Activated CD8-positive, alpha-beta T cell treated with anti-CD3 and anti-CD28 coated beads for 36 hours (primary cell): ENCODE measurements at regions not wholly inside any gene's neighbourhood (a gene's known extent, or its start where the extent isn't known, plus 50 kb on each side); places are given as distances from the start of the nearest gene placed in this dataset.

Experiments used
- ATAC-seq: fragments of 200-7000 bp; cut with Tn5 transposase; one replicate; pipeline ENCODE4 v1.10.0; 2021; ENCODE audit warnings: mild to moderate bottlenecking, moderate library complexity
- CTCF ChIA-PET: fragments of 350-600 bp; sonication (Branson Sonifier 250); formaldehyde crosslinking; loops from one replicate; lab custom pipeline; 2021; ENCODE audit warnings: antibody characterized with exemption; lab: Charles Lee
- POLR2A ChIA-PET: fragments of 350-600 bp; sonication (Branson Sonifier 250); formaldehyde crosslinking; loops from one replicate; lab custom pipeline; 2021; ENCODE audit warnings: antibody characterized with exemption; lab: Charles Lee
- DNase-seq: peaks from one replicate; pipeline ENCODE4 v3.0.0-alpha.2; 2020
- H3K27ac Mint-ChIP-seq: one replicate; pipeline ENCODE4 v1.8.0; 2021; ENCODE audit warnings: mild to moderate bottlenecking, mixed read lengths
- H3K27me3 Mint-ChIP-seq: one replicate; pipeline ENCODE4 v1.8.0; 2021; ENCODE audit warnings: mixed read lengths
- H3K36me3 Mint-ChIP-seq: one replicate; pipeline ENCODE4 v1.8.0; 2021; ENCODE audit warnings: low read depth, mixed read lengths
- H3K4me1 Mint-ChIP-seq: one replicate; pipeline ENCODE4 v1.8.0; 2021; ENCODE audit warnings: low read depth, mixed read lengths
- H3K4me3 Mint-ChIP-seq: one replicate; pipeline ENCODE4 v1.8.0; 2021; ENCODE audit warnings: mild to moderate bottlenecking, moderate library complexity, mixed read lengths
- H3K9me3 Mint-ChIP-seq: one replicate; pipeline ENCODE4 v1.8.0; 2021; ENCODE audit warnings: mixed read lengths
- intact Hi-C: fragments of 100-400 bp; cut with micrococcal nuclease; formaldehyde crosslinking; loops from one replicate; pipeline ENCODE4 v1.10.0; 2022
- TF ChIP-seq, protein P1 (sequence below): fragments of 200-600 bp; IDR thresholded peaks from one replicate; pipeline ENCODE4 v1.8.0; 2022; ENCODE audit warnings: antibody characterized with exemption, mild to moderate bottlenecking

DNA sequence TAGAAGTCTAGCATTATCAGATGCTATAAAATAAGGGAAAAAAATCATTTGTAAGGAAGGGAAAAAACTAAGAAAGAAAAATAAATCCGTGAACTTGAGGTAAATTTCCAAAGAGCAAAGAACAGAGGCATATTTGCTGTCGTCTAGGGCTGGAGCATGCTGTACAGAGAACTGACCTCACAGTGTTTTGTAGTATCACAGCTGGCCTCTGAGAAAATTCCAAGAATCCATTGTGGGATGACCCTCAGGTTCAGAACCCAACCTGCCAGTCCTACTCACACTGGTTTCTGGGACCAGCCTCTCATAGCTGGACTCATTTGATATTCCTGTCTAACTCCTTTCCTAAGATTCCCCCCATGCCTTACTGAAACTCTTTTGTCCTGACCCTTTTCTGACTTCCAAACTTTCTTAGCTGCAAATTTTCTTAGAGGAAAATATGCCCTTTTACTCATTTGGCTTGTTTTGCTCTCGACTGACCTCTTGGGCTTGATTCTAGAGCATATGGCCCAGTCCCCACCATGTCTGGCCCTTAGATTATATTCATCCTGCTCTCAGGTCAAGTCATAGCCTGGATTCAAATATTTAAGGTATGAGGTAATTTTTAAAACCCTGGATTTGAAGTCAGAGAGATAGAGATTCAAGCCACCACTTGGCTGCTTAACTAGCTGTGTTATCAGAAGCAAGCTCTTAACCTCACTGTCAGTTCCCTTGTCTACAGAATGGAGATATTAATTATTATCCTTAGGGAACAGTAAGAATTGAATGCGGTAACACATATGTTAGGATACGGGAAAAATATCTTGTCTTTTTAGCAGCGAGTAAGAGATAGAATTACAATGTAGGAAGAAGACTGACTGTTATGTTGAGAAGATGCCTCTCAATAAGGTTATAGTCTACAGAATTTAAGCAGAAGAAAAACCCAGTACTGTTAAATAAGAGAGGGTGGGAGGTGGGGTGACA is 89.7 kb upstream of the KCNA4 start:
- ATAC-seq: no peak

DNA sequence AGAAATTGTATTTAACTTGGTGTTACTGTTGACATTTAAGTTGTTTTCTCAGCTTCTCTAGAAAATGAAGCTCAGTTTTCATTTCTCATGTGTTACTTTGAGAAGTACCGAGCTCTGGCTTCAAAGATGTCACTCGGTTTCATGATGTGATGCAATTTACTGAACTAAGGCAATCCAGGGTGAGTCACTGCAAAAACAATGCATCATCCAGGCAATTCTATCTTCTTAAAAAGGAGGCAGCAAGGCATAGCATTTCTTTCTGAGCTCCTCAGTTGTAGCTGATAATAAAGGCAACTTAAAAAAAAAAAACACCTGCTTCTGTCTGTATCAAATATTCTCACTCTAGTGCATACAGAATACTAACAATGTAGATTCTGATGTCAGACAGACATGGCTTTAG is 91.1 kb upstream of the KCNA4 start:
- H3K36me3 Mint-ChIP-seq: no peaks in the 10 kb centered on the region

More for the DNA sequence above, 89.7 kb upstream of the KCNA4 start:
- no peaks in the 10 kb centered on the region for H3K4me1 Mint-ChIP-seq
- DNase-seq: no peak
- POLR2A ChIA-PET: no interaction called here
- H3K36me3 Mint-ChIP-seq: no peaks in the 10 kb centered on the region
- intact Hi-C loops: no loop called here
- no peak overlapping the region for H3K4me3 Mint-ChIP-seq
- CTCF ChIA-PET: interaction anchor here (1.0 kb wide), 1 partner anchor 90 kb away, joined by 3 read pairs; no protein-coding TSS in a partner anchor
- no peaks in the 10 kb centered on the region for H3K9me3 Mint-ChIP-seq
- peaks cover 1% of the 10 kb centered on the region for H3K27me3 Mint-ChIP-seq
- TF ChIP-seq, protein P1, sequence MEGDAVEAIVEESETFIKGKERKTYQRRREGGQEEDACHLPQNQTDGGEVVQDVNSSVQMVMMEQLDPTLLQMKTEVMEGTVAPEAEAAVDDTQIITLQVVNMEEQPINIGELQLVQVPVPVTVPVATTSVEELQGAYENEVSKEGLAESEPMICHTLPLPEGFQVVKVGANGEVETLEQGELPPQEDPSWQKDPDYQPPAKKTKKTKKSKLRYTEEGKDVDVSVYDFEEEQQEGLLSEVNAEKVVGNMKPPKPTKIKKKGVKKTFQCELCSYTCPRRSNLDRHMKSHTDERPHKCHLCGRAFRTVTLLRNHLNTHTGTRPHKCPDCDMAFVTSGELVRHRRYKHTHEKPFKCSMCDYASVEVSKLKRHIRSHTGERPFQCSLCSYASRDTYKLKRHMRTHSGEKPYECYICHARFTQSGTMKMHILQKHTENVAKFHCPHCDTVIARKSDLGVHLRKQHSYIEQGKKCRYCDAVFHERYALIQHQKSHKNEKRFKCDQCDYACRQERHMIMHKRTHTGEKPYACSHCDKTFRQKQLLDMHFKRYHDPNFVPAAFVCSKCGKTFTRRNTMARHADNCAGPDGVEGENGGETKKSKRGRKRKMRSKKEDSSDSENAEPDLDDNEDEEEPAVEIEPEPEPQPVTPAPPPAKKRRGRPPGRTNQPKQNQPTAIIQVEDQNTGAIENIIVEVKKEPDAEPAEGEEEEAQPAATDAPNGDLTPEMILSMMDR: no peak
- H3K27ac Mint-ChIP-seq: no peak overlapping the region

DNA sequence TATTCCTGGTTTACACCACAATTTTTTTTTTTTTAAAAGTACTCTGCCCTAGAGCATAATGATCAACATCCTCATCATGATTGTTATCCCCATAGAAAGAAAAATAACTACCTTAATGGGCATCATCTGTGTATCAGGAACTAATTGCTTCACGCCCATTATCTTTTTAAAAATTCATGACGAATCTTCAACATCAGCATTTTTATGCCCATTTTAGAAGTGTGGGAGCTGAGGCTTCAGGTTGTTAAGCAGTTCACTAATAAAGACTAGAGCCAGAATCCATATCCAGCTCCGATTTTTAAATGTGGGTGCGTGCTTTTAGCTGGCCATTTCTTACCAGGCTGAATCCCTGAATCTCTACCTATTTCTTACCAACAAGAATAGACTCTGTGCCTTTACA is 92.9 kb upstream of the KCNA4 start:
- DNase-seq (no peak), ATAC-seq (no peak)
- intact Hi-C loops: no loop called here
- ChIA-PET CTCF (interaction anchor here (1.3 kb wide), 1 partner anchor 19 kb away, joined by 4 read pairs; no protein-coding TSS in a partner anchor), POLR2A (no interaction called here)
- Mint-ChIP-seq H3K4me3 (no peak overlapping the region), H3K4me1 (no peaks in the 10 kb centered on the region), H3K9me3 (no peaks in the 10 kb centered on the region), H3K27me3 (peaks cover 1% of the 10 kb centered on the region), H3K36me3 (no peaks in the 10 kb centered on the region), H3K27ac (no peak overlapping the region)
- TF ChIP-seq, protein P1: no peak

More for the DNA sequence above, 91.1 kb upstream of the KCNA4 start:
- H3K4me1 Mint-ChIP-seq: no peaks in the 10 kb centered on the region
- H3K4me3 Mint-ChIP-seq: no peak overlapping the region
- ChIA-PET POLR2A (no interaction called here), CTCF (interaction anchor here (1.3 kb wide), 1 partner anchor 35 kb away, joined by 3 read pairs; no protein-coding TSS in a partner anchor)
- H3K27me3 Mint-ChIP-seq: peaks cover 1% of the 10 kb centered on the region
- intact Hi-C loops: no loop called here
- TF ChIP-seq, protein P1: no peak
- H3K9me3 Mint-ChIP-seq: no peaks in the 10 kb centered on the region
- H3K27ac Mint-ChIP-seq: no peak overlapping the region
- ATAC-seq: no peak
- no peak for DNase-seq

DNA sequence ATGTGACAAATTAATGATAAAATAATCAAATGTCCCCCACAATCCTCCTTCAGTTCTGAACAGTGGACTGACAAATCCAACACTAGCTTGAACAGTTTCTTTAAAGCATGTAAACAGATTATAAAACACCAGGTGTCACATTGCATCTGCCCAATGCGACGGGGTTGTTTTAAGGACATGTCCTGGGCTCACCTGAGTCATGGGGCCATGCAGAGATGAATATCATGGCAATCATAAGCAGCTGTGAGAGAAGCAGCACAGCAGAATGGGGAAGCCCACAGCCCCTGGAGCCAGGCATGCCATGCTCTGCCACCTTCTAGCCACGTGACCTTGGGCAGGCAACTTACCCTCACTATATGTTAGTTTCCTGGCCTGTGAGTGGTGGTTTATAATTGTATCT is 93.9 kb upstream of the KCNA4 start:
- TF ChIP-seq, protein P1: no peak
- peaks cover 1% of the 10 kb centered on the region for H3K27me3 Mint-ChIP-seq
- H3K9me3 Mint-ChIP-seq: no peaks in the 10 kb centered on the region
- CTCF ChIA-PET: interaction anchor here (1.3 kb wide), 1 partner anchor 18 kb away, joined by 4 read pairs; no protein-coding TSS in a partner anchor
- no peak overlapping the region for H3K4me3 Mint-ChIP-seq
- POLR2A ChIA-PET: no interaction called here
- H3K27ac Mint-ChIP-seq: no peak overlapping the region
- intact Hi-C loops: no loop called here
- no peaks in the 10 kb centered on the region for H3K36me3 Mint-ChIP-seq
- DNase-seq: no peak
- H3K4me1 Mint-ChIP-seq: no peaks in the 10 kb centered on the region
- no peak for ATAC-seq

DNA sequence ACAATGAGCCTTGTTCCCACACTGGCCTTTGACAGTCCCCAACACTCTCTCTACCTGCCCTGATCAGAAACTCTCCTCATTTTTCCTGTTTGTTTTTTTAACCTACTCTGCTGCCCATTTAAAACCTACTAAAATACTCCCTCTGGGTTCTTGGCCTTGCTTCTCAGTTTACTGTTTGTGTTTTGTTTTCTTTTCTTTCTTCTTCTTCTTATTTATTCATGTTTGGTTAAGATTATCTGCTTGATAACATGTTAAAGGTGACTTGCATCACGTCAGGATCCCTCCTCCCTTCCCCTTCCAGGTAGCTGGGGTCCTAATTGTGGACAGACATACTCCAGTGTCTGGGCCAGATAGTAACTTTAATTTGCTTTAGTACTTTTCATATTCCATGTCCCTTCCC is 95.0 kb upstream of the KCNA4 start:
- Mint-ChIP-seq H3K27me3 (peaks cover 1% of the 10 kb centered on the region), H3K4me1 (no peaks in the 10 kb centered on the region), H3K36me3 (no peaks in the 10 kb centered on the region), H3K27ac (no peak overlapping the region), H3K4me3 (no peak overlapping the region), H3K9me3 (no peaks in the 10 kb centered on the region)
- intact Hi-C loops: no loop called here
- ATAC-seq (no peak), DNase-seq (no peak)
- ChIA-PET POLR2A (no interaction called here), CTCF (no interaction called here)
- TF ChIP-seq, protein P1: no peak
